B cell (primary cell): ENCODE measurements at regions not wholly inside any gene's neighbourhood (a gene's known extent, or its start where the extent isn't known, plus 50 kb on each side); places are given as distances from the start of the nearest gene placed in this dataset.

Experiments
- EZH2 ChIP-seq: IDR thresholded peaks from 2 replicates; pipeline ENCODE4 v1.6.1; 2012; ENCODE audit warnings: borderline replicate concordance, low read depth, mild to moderate bottlenecking, moderate library complexity, low read length; ENCODE audit not compliant: insufficient read depth, poor library complexity, severe bottlenecking
- TF ChIP-seq, protein P1 (sequence below): fragments of 200-600 bp; IDR thresholded peaks from one replicate; pipeline ENCODE4 v1.8.0; 2022; ENCODE audit warnings: antibody characterized with exemption, mild to moderate bottlenecking

DNA sequence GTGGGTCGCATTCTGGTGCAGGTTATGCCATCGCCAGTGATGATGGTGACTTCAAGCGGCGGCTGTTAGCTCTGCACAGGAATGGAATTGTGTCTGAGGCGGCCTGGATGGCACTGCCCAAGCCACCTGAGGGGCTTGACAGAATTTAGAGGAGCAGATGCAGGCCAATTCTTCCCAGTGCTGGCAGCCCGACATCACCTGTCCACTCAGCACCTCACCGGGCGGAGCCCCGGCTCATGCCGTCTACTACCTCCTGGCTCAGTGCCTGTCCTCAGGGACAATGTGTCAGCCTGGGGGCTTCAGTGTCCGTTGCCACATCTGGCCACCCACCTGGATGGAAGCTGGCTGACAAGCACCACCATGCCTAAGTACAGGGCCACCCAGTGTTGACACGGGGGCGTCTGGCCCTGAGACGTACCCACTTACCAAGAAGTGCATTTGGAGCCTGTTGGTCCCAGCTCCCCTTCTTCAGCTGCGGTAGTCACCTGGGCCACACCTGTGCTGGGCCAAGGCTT lies 420.5 kb upstream of the MKI67 start:
- TF ChIP-seq, protein P1, sequence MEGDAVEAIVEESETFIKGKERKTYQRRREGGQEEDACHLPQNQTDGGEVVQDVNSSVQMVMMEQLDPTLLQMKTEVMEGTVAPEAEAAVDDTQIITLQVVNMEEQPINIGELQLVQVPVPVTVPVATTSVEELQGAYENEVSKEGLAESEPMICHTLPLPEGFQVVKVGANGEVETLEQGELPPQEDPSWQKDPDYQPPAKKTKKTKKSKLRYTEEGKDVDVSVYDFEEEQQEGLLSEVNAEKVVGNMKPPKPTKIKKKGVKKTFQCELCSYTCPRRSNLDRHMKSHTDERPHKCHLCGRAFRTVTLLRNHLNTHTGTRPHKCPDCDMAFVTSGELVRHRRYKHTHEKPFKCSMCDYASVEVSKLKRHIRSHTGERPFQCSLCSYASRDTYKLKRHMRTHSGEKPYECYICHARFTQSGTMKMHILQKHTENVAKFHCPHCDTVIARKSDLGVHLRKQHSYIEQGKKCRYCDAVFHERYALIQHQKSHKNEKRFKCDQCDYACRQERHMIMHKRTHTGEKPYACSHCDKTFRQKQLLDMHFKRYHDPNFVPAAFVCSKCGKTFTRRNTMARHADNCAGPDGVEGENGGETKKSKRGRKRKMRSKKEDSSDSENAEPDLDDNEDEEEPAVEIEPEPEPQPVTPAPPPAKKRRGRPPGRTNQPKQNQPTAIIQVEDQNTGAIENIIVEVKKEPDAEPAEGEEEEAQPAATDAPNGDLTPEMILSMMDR: no peak
- TF ChIP-seq EZH2: no peak
